ENCODE measurements at regions not wholly inside any gene's neighbourhood (a gene's known extent, or its start where the extent isn't known, plus 50 kb on each side); places are given as distances from the start of the nearest gene placed in this dataset.

DNA sequence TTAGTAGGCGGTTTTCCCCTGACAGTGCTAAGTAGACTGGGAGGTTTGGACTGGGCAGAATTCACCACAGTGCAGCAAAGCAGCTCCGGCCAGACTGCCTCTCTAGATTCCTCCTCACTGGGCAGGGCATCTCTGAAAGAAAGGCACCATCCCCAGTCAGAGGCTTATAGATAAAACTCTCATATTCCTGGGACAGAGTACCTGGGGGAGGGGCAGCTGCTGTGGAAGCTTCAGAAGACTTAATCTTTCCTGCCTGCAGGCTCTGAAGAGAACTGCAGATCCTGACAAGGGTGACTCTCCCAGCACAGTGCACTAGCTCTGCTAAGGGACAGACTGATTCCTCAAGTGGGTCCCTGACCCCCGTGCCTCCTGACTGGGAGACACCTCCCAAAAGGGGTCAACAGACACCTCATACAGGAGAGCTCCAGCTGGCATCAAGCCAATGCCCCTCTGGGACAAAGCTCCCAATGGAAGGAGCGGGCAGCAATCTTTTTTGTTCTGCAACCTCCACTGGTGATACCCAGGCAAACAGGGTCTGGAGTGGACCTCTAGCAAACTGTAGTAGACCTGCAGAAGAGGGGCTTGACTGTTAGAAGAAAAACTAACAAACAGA, 266.8 kb upstream of the CRIM1 start:
- DNase-seq (ENCODE audit: low read depth) = no peak
- no peak overlapping the region for H3K4me3 ChIP-seq (ENCODE audit: control insufficient read depth, low read depth, low read length)
- TF ChIP-seq, protein P1, sequence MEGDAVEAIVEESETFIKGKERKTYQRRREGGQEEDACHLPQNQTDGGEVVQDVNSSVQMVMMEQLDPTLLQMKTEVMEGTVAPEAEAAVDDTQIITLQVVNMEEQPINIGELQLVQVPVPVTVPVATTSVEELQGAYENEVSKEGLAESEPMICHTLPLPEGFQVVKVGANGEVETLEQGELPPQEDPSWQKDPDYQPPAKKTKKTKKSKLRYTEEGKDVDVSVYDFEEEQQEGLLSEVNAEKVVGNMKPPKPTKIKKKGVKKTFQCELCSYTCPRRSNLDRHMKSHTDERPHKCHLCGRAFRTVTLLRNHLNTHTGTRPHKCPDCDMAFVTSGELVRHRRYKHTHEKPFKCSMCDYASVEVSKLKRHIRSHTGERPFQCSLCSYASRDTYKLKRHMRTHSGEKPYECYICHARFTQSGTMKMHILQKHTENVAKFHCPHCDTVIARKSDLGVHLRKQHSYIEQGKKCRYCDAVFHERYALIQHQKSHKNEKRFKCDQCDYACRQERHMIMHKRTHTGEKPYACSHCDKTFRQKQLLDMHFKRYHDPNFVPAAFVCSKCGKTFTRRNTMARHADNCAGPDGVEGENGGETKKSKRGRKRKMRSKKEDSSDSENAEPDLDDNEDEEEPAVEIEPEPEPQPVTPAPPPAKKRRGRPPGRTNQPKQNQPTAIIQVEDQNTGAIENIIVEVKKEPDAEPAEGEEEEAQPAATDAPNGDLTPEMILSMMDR (IDR thresholded peaks at IDR 0.05; ENCODE audit: control insufficient read depth, insufficient read depth, low read depth, low read length, missing control alignments) = no peak

GRCh38 chr2:36087344-36087743, 268.2 kb upstream of the CRIM1 start:
- no peak for DNase-seq (ENCODE audit: low read depth)
- TF ChIP-seq, protein P1 (IDR thresholded peaks at IDR 0.05; ENCODE audit: control insufficient read depth, insufficient read depth, low read depth, low read length, missing control alignments) = no peak
- H3K4me3 ChIP-seq (ENCODE audit: control insufficient read depth, low read depth, low read length) = no peak overlapping the region

DNA sequence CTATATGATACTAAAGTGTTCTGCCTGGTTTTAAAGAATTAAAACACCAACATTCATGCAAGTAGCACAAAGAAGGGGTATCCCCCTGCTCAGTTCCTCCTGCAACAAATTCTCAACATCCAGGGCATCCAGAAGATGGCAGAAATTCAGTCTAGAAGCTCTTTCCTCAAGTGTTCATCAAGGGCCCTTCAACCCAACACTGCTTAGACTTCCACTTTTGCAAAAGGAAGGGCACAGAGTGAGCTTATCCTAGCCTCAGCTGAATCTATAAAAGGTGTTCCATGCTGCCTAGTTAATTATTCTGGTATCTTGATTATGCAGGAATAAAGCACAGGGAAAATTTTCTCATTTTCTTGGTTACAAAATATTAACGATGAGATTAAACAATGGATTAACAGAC, 275.8 kb upstream of the CRIM1 start:
- no peak for DNase-seq (ENCODE audit: low read depth)
- TF ChIP-seq, protein P1 (IDR thresholded peaks at IDR 0.05; ENCODE audit: control insufficient read depth, insufficient read depth, low read depth, low read length, missing control alignments) = no peak
- H3K4me3 ChIP-seq (ENCODE audit: control insufficient read depth, low read depth, low read length) = no peak overlapping the region

DNA sequence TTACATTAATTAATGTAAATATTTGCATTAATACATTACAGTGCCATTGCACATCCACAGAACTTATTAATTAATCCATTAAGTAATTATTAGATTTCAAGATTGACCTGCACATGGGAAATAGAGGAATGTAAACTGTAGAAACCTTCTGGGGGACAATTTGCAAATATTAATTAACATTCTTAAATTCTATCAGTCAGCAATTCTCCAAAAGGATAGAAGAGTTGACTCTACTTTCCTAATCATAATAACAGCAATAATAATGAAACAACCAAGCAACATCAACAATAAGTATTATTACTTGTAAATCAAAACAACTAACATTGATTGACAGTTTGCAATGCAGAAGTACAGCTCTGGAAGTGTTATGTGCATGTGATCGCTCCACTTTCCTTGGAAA, 281.6 kb upstream of the CRIM1 start:
- no peak overlapping the region for H3K4me3 ChIP-seq (ENCODE audit: control insufficient read depth, low read depth, low read length)
- no peak for DNase-seq (ENCODE audit: low read depth)
- TF ChIP-seq, protein P1 (IDR thresholded peaks at IDR 0.05; ENCODE audit: control insufficient read depth, insufficient read depth, low read depth, low read length, missing control alignments) = no peak

DNA sequence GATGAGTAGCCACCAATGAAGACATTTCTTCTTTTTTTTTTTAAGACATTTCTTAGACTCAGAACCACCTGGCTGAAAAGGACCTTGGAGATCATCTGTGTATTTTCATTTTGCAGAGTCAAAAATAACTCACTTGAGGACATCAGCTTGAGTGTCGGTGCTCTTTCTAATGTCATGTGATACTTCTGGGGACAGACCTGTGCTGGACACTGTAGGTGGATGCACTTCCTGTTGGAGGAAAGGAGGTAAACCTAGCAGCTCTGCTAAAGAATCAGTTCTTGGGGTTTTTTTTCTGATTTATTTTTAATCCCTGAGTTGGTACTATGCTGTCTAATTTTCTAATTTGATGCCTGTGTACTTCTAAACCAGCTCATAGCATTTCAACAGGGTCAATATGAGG, 283.9 kb upstream of the CRIM1 start:
- TF ChIP-seq, protein P1 (IDR thresholded peaks at IDR 0.05; ENCODE audit: control insufficient read depth, insufficient read depth, low read depth, low read length, missing control alignments) = no peak
- H3K4me3 ChIP-seq (ENCODE audit: control insufficient read depth, low read depth, low read length) = no peak overlapping the region
- no peak for DNase-seq (ENCODE audit: low read depth)

DNA sequence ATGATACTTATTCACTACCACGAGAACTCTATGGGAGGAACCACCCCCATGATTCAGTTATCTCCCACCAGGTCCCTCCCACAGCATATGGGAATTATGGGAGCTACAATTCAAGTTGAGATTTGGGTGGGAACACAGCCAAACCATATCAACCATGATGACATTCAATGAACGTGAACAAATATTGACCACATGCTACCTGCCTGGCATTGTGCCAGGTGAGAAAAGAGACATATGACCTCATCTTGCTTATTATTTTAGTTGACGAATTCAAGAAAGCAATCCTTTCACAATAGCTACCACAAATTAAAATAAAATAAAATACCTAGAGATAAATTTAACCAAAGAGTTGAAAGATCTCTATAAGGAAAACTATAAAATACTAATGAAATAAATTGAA, 286.5 kb upstream of the CRIM1 start:
- TF ChIP-seq, protein P1 (IDR thresholded peaks at IDR 0.05; ENCODE audit: control insufficient read depth, insufficient read depth, low read depth, low read length, missing control alignments) = no peak
- H3K4me3 ChIP-seq (ENCODE audit: control insufficient read depth, low read depth, low read length) = no peak overlapping the region
- DNase-seq (ENCODE audit: low read depth) = no peak

DNA sequence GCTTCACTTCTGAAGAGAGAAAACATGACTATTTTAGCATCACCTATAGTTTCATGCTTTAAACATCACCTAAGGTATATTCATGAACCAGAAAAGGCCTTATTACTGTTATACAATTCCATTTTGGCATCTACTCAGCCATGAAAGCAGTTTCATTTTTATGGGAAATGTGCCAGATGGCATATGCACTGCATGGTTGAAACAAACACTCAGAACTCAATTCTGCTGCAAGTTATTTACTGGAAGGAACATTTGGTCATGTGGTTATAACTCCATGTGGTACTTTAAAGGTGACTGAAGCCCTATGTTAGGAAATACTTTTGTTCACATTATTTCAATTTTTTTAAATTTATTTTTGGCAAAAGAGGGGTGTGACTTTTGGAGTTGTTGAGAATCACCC, 287.5 kb upstream of the CRIM1 start:
- no peak for DNase-seq (ENCODE audit: low read depth)
- H3K4me3 ChIP-seq (ENCODE audit: control insufficient read depth, low read depth, low read length) = no peak overlapping the region
- TF ChIP-seq, protein P1 (IDR thresholded peaks at IDR 0.05; ENCODE audit: control insufficient read depth, insufficient read depth, low read depth, low read length, missing control alignments) = no peak
